Neural progenitor cell (in vitro differentiated cells): ENCODE measurements at regions not wholly inside any gene's neighbourhood (a gene's known extent, or its start where the extent isn't known, plus 50 kb on each side); places are given as distances from the start of the nearest gene placed in this dataset.

ENCODE experiments used
- EZH2 ChIP-seq: fragments of 200-600 bp; sonication (generic); IDR thresholded peaks from 2 replicates; pipeline ENCODE4 v1.6.1; 2017; ENCODE audit warnings: antibody characterized with exemption, mild to moderate bottlenecking, moderate library complexity
- EZH2phosphoT487 ChIP-seq: fragments of 200-600 bp; sonication (generic); IDR thresholded peaks from 2 replicates; pipeline ENCODE4 v1.6.1; 2017; ENCODE audit warnings: antibody characterized with exemption
- TF ChIP-seq, protein P1 (sequence below): fragments of 200-600 bp; sonication (generic); IDR thresholded peaks from 2 replicates; pipeline ENCODE4 v1.5.1; 2017; ENCODE audit warnings: antibody characterized with exemption, mild to moderate bottlenecking

DNA sequence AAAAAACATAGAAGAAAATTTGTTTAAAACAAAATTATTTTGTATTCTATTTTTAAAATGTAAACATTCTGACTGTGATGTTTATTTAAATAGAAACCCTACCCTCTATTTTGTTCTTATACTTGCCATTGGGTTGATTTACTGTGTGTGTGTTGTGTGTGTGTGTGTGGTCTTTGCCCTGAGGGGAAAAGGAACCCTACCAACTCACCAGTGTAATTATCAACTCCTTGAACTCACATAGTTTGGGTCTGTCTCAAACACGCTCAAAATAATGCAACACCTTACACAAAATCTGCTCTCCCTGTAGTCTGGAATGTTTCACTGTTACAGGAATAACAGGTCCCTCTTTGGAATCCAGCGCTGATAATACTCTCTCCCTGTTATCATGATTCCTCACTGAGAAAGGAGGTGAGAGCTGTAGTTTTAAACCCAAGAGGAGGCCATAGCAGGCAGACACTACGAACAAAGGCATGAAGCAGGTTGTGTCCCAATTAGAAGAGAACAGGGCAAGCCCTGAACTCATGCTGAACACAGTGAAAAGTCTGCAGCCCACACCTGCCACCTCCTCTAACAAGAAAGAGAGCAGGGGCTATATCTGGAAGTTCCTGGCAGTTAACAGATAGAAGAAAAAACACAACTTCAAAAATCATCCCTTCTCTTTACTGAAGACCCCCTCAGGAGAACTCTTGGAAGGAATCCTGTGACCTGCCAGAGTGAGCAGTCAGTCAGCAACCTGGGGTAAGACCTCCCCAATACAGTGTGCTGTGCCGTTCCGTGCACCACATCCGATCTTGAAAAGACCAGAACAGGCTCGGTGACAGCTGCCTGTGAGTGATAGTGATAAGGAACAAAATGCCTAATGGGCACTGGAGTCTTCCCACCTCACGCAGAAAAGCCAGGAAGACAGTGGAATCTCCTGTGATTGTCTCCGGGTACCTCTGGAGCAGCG lies 608.1 kb upstream of the ADAMTS16 start:
- TF ChIP-seq, protein P1, sequence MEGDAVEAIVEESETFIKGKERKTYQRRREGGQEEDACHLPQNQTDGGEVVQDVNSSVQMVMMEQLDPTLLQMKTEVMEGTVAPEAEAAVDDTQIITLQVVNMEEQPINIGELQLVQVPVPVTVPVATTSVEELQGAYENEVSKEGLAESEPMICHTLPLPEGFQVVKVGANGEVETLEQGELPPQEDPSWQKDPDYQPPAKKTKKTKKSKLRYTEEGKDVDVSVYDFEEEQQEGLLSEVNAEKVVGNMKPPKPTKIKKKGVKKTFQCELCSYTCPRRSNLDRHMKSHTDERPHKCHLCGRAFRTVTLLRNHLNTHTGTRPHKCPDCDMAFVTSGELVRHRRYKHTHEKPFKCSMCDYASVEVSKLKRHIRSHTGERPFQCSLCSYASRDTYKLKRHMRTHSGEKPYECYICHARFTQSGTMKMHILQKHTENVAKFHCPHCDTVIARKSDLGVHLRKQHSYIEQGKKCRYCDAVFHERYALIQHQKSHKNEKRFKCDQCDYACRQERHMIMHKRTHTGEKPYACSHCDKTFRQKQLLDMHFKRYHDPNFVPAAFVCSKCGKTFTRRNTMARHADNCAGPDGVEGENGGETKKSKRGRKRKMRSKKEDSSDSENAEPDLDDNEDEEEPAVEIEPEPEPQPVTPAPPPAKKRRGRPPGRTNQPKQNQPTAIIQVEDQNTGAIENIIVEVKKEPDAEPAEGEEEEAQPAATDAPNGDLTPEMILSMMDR: no peak
- TF ChIP-seq EZH2 (no peak), EZH2phosphoT487 (no peak)
